Mesodermal cell (in vitro differentiated cells): ENCODE measurements at regions not wholly inside any gene's neighbourhood (a gene's known extent, or its start where the extent isn't known, plus 50 kb on each side); places are given as distances from the start of the nearest gene placed in this dataset.

ENCODE experiments used
- H3K27ac ChIP-seq: 2 replicates; pipeline ENCODE4 v1.7.0; 2013; ENCODE audit warnings: mild to moderate bottlenecking, low read depth, low read length, moderate library complexity; ENCODE audit not compliant: severe bottlenecking
- H3K36me3 ChIP-seq: 2 replicates; pipeline ENCODE4 v1.7.1; 2013; ENCODE audit warnings: mild to moderate bottlenecking, low read length, moderate library complexity; ENCODE audit not compliant: control insufficient read depth, insufficient read depth
- H3K4me1 ChIP-seq: one replicate; pipeline ENCODE4 v1.7.1; 2013; ENCODE audit warnings: mild to moderate bottlenecking, low read length; ENCODE audit not compliant: insufficient read depth, control insufficient read depth, poor library complexity, severe bottlenecking
- H3K4me3 ChIP-seq: 2 replicates; pipeline ENCODE4 v1.7.0; 2013; ENCODE audit warnings: low read length, control low read depth, mild to moderate bottlenecking; ENCODE audit not compliant: insufficient read depth, poor library complexity, severe bottlenecking; ENCODE audit errors: extremely low read depth
- H3K9me3 ChIP-seq: 2 replicates; pipeline ENCODE4 v1.7.1; 2013; ENCODE audit warnings: mild to moderate bottlenecking, low read length, moderate library complexity; ENCODE audit not compliant: control insufficient read depth
- WGBS, 2 experiments: methylation state at CpG; one replicate each; pipeline ENCODE4 v1.1.5; 2013; ENCODE audit warnings: missing lambda C conversion rate in 2 of 2; ENCODE audit not compliant: insufficient coverage in 2 of 2; 5-methylcytosine and 5-hydroxymethylcytosine counted together

DNA sequence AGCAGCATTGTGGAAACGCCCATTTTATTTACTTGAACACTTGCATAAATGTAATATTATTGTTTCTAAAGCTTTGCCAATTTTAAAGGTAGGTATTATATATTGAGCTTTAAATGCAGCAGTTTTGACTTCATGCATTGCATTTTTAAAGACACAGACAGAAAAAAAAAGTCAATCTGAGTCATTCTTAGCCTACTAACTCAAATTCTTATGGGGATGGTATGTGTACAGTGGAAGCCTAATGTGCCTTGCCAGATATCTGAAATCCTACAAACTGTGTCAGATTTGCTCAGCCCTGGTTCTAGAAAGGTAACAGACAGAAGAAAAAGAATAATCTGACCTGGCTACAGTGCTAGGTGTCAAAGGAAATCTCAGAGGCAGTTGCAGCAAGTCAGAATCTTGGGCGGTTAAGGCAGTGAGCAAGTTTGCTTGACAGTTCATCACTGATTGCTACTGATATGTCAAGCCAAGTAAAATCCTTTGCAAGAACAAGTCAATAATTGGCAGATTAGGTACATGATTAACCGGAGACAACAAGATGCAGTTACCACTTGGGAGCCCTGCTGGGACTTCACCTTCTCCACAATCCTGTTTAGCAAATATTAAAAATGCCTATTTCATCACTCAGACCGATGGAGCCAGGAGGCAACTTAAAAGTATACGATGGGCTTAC lies 224.8 kb upstream of the WWC1 start:
- H3K36me3 ChIP-seq, result no peaks in the 10 kb centered on the region
- no peak overlapping the region for H3K27ac ChIP-seq
- 88 to 100% methylated on average over 1 to 2 of the region's 5 CpGs for WGBS, 2 experiments
- H3K9me3 ChIP-seq, result no peaks in the 10 kb centered on the region
- H3K4me3 ChIP-seq, result no peak overlapping the region
- no peaks in the 10 kb centered on the region for H3K4me1 ChIP-seq

DNA sequence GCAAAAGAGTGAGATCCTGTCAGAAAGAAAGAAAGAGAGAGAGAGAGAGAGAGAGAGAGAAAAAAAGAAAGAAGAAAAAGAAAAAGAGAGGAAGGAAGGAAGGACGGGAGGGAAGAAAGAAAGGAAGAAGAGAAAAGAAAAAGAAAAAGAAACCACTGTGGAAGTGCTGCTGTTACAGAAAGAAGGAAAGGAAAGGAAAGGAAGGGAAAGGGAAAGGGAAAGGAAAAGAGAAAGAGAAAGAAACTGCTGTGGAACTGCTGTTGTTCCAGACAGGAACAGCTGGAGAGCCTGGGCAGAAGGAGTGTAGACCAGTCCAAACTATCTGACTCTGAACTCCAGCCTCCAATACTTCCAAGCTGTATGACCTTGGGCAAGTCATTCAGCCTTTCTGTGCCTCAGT lies 220.7 kb upstream of the WWC1 start:
- Histone ChIP-seq H3K9me3 (no peaks in the 10 kb centered on the region), H3K36me3 (no peaks in the 10 kb centered on the region), H3K4me1 (no peaks in the 10 kb centered on the region), H3K4me3 (no peak overlapping the region), H3K27ac (no peak overlapping the region)
- 90 to 95% methylated on average over 1 of the region's 1 CpG for WGBS, 2 experiments

DNA sequence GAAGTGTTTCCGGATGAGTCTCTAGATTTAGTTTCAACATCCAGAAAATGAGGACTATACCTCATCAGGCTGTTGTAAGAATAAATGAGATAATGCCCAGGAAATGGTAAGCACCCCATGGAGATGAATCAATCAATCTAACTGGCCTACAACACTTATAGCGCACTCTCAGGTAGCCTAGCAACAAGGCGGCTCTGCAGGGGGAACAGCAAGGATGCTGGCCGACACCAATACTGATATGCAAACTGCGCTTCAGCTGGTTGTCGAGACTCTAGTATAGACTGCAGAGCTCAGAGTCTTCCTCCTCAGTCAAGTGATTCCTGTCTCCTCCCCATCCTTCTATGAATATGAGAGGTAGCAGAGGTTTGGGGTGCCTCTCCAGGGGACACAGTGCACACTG lies 218.8 kb upstream of the WWC1 start:
- Histone ChIP-seq H3K4me1 (no peaks in the 10 kb centered on the region), H3K27ac (no peak overlapping the region), H3K9me3 (no peaks in the 10 kb centered on the region), H3K4me3 (no peak overlapping the region), H3K36me3 (no peaks in the 10 kb centered on the region)
- 74 to 100% methylated on average over 1 to 5 of the region's 6 CpGs for WGBS, 2 experiments

DNA sequence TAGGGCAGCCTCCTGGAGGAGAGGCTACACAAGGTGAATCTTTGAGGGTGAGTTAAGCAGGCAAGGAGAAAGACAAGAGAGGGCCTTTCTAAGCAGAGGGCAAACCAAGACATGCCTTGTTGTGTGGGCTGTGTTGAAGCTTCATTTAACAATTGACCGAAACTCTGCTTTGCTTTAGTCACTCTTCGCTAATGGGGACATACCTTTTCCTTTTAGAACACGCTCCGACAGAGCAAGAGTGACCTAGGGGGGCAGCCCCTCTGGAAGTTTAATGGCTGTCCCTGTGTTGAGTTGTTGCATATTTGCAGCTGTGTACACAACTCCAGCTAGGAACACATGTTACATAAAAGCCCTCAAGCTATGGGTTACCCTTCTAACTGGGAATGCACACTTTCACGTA lies 218.1 kb upstream of the WWC1 start:
- no peak overlapping the region for H3K4me3 ChIP-seq
- WGBS, 2 experiments, result 100% methylated on average over 1 to 5 of the region's 5 CpGs
- H3K27ac ChIP-seq, result no peak overlapping the region
- no peaks in the 10 kb centered on the region for H3K36me3 ChIP-seq
- H3K9me3 ChIP-seq, result no peaks in the 10 kb centered on the region
- no peaks in the 10 kb centered on the region for H3K4me1 ChIP-seq

DNA sequence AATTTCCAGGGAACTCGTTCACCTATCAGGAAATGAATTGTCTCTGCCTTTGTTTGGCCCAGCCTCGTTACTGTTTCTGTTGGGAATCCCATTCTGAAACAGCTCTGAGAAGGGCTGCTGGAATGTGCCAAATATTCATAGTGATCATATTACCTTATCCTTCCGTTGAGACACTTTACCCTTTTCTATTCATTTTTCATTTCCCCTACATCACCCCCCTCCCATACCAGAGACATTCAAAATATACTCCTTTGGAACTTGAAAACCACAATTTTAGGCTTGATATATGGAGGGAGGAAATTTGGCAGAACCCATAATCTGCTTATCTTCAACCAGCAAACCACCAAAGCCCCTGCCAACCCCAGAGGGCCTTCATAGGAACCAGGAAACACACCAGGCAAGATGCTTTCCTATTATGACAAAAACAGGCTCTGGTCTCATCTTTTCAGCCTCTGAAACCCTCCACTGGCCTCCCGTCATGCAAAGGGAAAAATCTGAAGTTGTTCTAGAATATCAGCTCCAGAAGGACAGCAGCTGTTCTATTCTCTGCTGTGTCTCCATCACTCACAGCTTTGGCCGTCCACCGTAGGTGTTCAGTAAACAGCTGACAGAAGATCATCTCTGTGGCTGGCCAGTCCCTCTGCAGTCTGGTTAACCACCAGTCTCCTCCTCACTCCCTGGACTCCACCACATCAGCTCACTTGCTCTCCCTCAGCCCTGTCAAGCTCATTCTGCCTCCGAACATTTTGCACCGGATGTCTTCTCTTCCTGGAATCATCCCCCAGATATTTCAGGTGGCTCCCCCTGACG lies 217.2 kb upstream of the WWC1 start:
- 84 to 85% methylated on average over 6 to 7 of the region's 9 CpGs for WGBS, 2 experiments
- H3K27ac ChIP-seq, result no peak overlapping the region

DNA sequence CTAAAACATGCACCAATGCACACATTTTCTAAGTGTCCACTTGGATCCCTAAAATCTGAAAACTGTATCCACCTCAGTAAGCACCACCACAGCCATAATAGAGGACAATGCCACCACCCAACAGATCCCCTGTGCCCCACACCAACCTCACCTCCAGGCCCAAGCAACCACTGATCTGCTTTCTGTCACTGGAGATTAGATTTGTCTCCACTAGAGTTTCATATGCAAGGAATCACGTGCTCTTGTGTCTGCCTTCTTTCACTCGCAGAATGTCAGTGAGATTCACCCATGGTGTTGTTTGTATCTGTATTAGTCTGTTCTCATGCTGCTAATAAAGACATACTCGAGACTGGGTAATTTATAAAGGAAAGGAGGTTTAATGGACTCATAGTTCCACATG lies 216.1 kb upstream of the WWC1 start:
- WGBS, 2 experiments, result 89 to 97% methylated on average over 3 of the region's 3 CpGs
- no peaks in the 10 kb centered on the region for H3K9me3 ChIP-seq

More for the DNA sequence above, 217.2 kb upstream of the WWC1 start:
- Histone ChIP-seq H3K4me1 (no peaks in the 10 kb centered on the region), H3K36me3 (no peaks in the 10 kb centered on the region), H3K4me3 (no peak overlapping the region), H3K9me3 (no peaks in the 10 kb centered on the region)

DNA sequence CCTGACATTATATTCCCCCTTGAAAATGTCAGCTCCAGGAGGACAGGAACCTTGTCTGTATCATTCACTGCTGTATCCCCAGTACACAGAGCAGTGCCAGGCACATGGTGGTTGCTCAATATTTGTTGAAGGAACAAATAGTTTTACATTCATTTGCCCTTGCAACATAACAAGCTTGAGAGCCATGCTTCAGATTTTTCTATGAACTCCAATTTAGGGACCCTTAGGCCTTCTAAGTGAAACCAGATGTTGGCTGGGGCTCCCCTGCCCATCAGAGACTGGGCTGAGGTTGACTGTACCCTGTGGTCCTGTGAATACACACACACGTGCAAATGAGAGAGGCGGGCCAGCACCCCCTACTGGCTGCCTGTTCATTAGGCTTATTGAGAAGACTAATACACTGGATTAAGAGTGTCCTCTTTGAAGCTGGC lies 214.9 kb upstream of the WWC1 start:
- no peaks in the 10 kb centered on the region for H3K36me3 ChIP-seq
- H3K27ac ChIP-seq, result no peak overlapping the region
- H3K4me3 ChIP-seq, result no peak overlapping the region
- no peaks in the 10 kb centered on the region for H3K4me1 ChIP-seq
- no peaks in the 10 kb centered on the region for H3K9me3 ChIP-seq
- 14 to 57% methylated on average over 1 to 2 of the region's 2 CpGs for WGBS, 2 experiments

More for the DNA sequence above, 216.1 kb upstream of the WWC1 start:
- Histone ChIP-seq H3K36me3 (no peaks in the 10 kb centered on the region), H3K4me3 (no peak overlapping the region), H3K4me1 (no peaks in the 10 kb centered on the region), H3K27ac (no peak overlapping the region)

DNA sequence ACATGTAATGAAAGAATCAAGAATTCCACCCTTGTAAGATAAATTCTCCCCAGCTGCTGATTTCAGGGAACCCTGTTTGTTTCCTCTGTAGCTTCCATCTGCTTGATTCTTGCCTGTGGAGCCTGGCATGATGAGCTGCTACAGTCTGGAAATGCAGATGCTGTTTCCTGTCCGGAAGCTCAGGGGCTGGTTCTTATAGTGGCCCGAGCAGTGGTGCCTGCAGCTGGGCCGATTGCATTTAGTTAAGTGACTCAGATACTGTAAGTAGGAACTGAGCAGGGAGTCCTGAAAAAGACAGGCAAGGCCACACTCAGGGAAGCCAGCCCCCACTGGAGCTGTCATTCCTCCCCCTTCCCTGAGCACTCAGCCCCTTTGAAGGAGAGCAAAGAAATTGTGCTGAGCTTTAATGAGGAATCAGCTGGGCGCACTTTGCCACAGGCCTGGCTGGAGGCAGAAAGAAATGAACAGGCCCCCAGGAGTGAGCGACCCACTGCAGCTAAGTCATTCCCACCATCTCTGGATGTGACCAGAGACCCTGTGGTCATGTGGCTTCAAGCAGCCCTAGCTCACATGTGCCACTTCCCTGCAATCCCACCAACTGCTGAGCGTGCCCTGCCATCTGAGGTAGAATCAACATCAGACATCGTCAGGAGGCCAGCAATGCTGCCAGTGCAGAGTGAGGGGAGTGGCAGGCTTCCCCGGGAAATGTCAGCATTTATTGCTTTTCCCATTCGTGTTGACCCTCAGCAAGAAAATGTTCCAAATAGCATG lies 206.0 kb upstream of the WWC1 start:
- Histone ChIP-seq H3K4me3 (no peak overlapping the region), H3K4me1 (peaks cover 12% of the 10 kb centered on the region), H3K27ac (peak overlapping the region; percentile 7), H3K36me3 (no peaks in the 10 kb centered on the region), H3K9me3 (no peaks in the 10 kb centered on the region)
- 68 to 77% methylated on average over 8 of the region's 9 CpGs for WGBS, 2 experiments

DNA sequence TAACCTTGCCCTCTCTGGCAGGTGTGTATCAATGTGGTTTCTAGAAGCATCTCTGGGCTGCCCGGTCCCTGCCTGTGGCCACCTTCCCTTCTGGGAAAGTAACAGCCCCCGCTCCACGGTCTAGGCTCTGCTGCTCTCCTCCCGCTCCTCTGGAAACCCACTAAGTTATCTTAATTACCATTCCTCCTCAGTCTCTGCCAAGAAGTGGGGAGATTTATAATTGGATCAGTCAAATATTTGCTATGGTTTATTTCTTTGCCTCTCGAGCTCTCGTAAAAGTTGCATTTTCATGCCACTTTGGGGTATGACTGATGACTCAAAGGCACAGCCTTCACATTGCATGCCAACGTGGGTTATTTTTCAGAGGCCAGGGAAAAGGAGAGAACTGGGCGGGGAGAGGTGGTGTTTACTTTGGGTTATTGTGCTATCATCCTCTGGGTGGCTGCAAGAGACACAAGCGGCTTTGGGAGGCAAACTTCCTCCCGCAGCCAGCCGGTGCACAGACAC lies 205.3 kb upstream of the WWC1 start:
- Histone ChIP-seq H3K36me3 (no peaks in the 10 kb centered on the region), H3K27ac (peak overlapping the region; percentile 10), H3K4me1 (peaks cover 12% of the 10 kb centered on the region), H3K4me3 (no peak overlapping the region), H3K9me3 (no peaks in the 10 kb centered on the region)
- WGBS, 2 experiments, result 63 to 66% methylated on average over 6 of the region's 11 CpGs

DNA sequence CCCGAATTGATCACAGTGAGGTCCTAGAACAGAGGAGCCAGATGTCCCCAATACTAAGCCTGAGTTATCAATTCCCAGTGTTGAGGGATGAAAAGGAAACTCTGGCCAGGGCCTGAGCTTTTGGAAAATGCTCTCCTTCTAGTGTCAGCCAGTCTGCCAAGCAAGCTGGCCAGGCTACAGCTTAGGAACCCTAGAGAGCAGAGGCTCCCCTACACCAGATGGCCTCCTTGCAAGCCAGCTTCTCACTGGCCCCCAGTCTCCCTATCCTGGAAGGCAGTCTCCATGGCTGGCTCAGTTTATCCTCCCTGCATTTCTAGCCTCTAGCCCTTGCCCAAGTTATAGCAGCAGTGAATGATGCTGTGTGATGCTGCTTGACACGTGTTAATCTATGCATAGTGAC lies 204.7 kb upstream of the WWC1 start:
- peaks cover 12% of the 10 kb centered on the region for H3K4me1 ChIP-seq
- WGBS, 2 experiments, result 90% methylated on average over 1 of the region's 2 CpGs; no CpG with 5 or more reads in 1 of the 2 experiments
- no peak overlapping the region for H3K27ac ChIP-seq

More for the DNA sequence above, 204.7 kb upstream of the WWC1 start:
- H3K9me3 ChIP-seq, result no peaks in the 10 kb centered on the region
- H3K4me3 ChIP-seq, result no peak overlapping the region
- H3K36me3 ChIP-seq, result no peaks in the 10 kb centered on the region
